ENCODE measurements at regions not wholly inside any gene's neighbourhood (a gene's known extent, or its start where the extent isn't known, plus 50 kb on each side); places are given as distances from the start of the nearest gene placed in this dataset.
"Not testable (repeated sequence)": the region's sequence is repeated elsewhere in the genome, so short reads cannot be mapped to it uniquely, and the experiment has no call there.

- CTCF ChIA-PET = interaction anchor here (0.6 kb wide), 1 partner anchor 180 kb away, joined by 3 read pairs; no protein-coding TSS in a partner anchor
- POLR2A ChIA-PET (ENCODE audit: low non-redundant PET) = no interaction called here
- DNase-seq (ENCODE audit: low spot score) = no peak
- no peak overlapping the region for H3K27ac ChIP-seq
- TF ChIP-seq, protein P1, sequence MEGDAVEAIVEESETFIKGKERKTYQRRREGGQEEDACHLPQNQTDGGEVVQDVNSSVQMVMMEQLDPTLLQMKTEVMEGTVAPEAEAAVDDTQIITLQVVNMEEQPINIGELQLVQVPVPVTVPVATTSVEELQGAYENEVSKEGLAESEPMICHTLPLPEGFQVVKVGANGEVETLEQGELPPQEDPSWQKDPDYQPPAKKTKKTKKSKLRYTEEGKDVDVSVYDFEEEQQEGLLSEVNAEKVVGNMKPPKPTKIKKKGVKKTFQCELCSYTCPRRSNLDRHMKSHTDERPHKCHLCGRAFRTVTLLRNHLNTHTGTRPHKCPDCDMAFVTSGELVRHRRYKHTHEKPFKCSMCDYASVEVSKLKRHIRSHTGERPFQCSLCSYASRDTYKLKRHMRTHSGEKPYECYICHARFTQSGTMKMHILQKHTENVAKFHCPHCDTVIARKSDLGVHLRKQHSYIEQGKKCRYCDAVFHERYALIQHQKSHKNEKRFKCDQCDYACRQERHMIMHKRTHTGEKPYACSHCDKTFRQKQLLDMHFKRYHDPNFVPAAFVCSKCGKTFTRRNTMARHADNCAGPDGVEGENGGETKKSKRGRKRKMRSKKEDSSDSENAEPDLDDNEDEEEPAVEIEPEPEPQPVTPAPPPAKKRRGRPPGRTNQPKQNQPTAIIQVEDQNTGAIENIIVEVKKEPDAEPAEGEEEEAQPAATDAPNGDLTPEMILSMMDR (conservative IDR thresholded peaks at IDR 0.05; ENCODE audit: low read depth) = no peak
Observed at GRCh38 chr6:27854421-27854820, 57.8 kb downstream of the OR2B2 start.

GRCh38 chr6:27851440-27851839, 60.8 kb downstream of the OR2B2 start:
- H3K27ac ChIP-seq = no peak overlapping the region
- ChIA-PET POLR2A (ENCODE audit: low non-redundant PET) (no interaction called here), CTCF (interaction anchor here (0.7 kb wide), 1 partner anchor 10 kb away, joined by 3 read pairs; no protein-coding TSS in a partner anchor)
- DNase-seq (ENCODE audit: low spot score) = no peak
- TF ChIP-seq, protein P1 (conservative IDR thresholded peaks at IDR 0.05; ENCODE audit: low read depth) = no peak

DNA sequence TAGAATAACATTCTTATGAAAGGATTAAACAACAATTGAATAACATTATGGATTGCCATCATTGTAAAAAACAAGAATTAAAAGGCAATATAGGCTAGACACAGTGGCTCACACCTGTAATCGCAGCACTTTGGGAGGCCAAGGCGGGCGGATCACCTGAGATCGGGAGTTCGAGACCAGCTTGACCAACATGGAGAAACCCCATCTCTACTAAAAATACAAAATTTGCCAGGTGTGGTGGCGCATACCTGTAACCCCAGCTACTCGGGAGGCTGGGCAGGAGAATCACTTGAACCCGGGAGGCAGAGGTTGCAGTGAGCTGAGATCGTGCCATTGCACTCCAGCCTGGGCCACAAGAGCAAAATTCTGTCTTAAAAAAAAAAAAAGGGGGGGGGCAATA, 63.2 kb downstream of the OR2B2 start:
- H3K27ac ChIP-seq; CTCF ChIA-PET; DNase-seq (ENCODE audit: low spot score): not testable (repeated sequence)
- POLR2A ChIA-PET (ENCODE audit: low non-redundant PET) = interaction anchor here (0.7 to 1.0 kb wide), 2 partner anchors 11 to 16 kb away, joined by 3 read pairs; a partner anchor contains a TSS

DNA sequence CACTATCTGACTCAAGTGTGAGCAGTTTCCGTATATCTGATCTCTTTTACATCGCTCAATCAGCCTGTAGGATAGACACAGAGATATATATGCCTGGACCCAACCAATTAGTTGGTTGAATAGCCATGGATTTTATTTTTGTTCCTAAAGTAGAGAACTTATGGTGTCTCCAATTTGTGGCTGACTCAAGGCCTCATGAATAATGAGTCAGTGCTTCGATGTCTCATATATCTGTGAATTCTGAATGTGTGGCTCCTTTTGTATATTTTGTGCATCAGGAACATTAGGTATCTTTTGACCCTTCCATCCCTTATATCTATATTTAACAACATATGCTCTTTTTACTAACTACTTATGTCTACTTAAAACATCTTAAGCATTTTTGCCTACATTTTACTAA, 64.5 kb downstream of the OR2B2 start:
- no peak for DNase-seq (ENCODE audit: low spot score)
- ChIA-PET CTCF (no interaction called here), POLR2A (ENCODE audit: low non-redundant PET) (no interaction called here)
- TF ChIP-seq, protein P1 (conservative IDR thresholded peaks at IDR 0.05; ENCODE audit: low read depth) = no peak
- no peak overlapping the region for H3K27ac ChIP-seq

- CTCF ChIA-PET = interaction anchor here (0.7 kb wide), 1 partner anchor 27 kb away, joined by 4 read pairs; a partner anchor contains a TSS
- H3K27ac ChIP-seq = no peak overlapping the region
- no peak for DNase-seq (ENCODE audit: low spot score)
- TF ChIP-seq, protein P1 (conservative IDR thresholded peaks at IDR 0.05; ENCODE audit: low read depth) = no peak
- POLR2A ChIA-PET (ENCODE audit: low non-redundant PET) = no interaction called here
Observed at GRCh38 chr6:27840572-27840971, 71.6 kb downstream of the OR2B2 start.

DNA sequence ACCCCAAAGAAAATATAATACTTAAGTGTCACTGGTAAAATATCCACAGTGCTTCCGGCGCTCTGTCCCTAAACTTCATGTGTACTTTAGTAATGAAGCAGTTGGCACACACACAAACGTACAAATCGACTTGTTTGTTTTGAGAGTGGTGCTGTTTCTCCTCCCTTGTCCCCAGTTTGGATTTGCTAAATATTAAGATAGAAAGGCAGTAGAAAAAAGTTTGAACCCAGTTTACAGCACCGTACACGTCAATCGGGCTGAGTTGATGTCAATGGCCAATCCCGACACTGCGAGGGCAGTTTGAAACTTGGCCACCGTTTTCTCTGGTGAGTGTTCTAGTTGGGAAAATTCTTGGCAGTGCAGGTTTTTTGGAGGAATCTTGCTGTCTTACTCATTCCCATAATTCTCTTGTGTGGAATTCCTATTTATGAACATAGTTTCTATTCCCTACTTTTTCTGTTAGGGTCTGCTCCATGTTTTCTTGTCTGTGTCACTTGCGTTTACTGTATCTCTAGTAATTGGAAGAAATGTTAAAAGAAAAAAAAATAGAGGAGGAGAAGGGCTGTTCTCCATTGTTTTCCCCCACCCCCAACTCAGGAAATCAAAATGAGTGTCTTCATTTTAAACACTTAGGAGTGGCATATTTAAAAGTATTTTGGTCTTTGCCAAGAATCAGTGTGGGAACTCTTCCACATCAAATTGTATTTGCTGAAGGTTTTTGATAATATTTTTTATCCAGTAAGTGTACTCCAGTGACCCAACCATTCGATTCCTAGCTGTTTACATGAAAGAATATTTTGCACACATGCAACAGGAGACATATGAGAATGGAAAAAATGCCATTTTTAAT, 72.3 kb downstream of the OR2B2 start:
- POLR2A ChIA-PET (ENCODE audit: low non-redundant PET) = interaction anchor here (0.8 to 4.1 kb wide), 4 partner anchors 26 to 1344 kb away, joined by 4 to 84 read pairs (median 26); a partner anchor contains a TSS
- TF ChIP-seq, protein P1 (conservative IDR thresholded peaks at IDR 0.05; ENCODE audit: low read depth) = no peak
- DNase-seq (ENCODE audit: low spot score) = peak; percentile 61
- peak overlapping the region; percentile 98 for H3K27ac ChIP-seq
- CTCF ChIA-PET = interaction anchor here (0.7 kb wide), 1 partner anchor 28 kb away, joined by 4 read pairs; a partner anchor contains a TSS

All from RWPE1 (cell line).